Naive thymus-derived CD4-positive, alpha-beta T cell (primary cell): ENCODE measurements at regions not wholly inside any gene's neighbourhood (a gene's known extent, or its start where the extent isn't known, plus 50 kb on each side); places are given as distances from the start of the nearest gene placed in this dataset.

Experiments
- ATAC-seq: fragments of 150-1000 bp; cut with Tn5 transposase; 2 replicates; pipeline ENCODE4 v1.10.0; 2021; ENCODE audit warnings: mild to moderate bottlenecking, moderate library complexity
- CTCF ChIA-PET: fragments of 350-600 bp; sonication (Branson Sonifier 250); formaldehyde crosslinking; loops from one replicate; lab custom pipeline; 2021; ENCODE audit warnings: antibody characterized with exemption; lab: Charles Lee
- POLR2A ChIA-PET: fragments of 350-600 bp; sonication (Branson Sonifier 250); formaldehyde crosslinking; loops from one replicate; lab custom pipeline; 2021; ENCODE audit warnings: antibody characterized with exemption, inconsistent platforms; lab: Charles Lee
- DNase-seq, 9 donors: peaks; one replicate each; pipeline versions ENCODE4 v3.0.0 to v3.0.0-alpha.2; 2020 to 2022; ENCODE audit warnings: mixed read lengths in 1 of 9
- H3K27ac ChIP-seq: one replicate; pipeline ENCODE4 v1.7.0; 2013; ENCODE audit warnings: mild to moderate bottlenecking, low read depth, low read length, moderate library complexity
- H3K27me3 ChIP-seq, 2 donors: one replicate each; pipeline ENCODE4 v1.7.0; 2013; ENCODE audit warnings: low read length in 2 of 2, mild to moderate bottlenecking in 2 of 2, moderate library complexity in 2 of 2; ENCODE audit not compliant: control insufficient read depth in 2 of 2, insufficient read depth in 2 of 2
- H3K36me3 ChIP-seq, 3 experiments: 1 replicate in 2 of 3; 2 replicates in 1 of 3; pipeline ENCODE4 v1.7.0; 2013; ENCODE audit warnings: low read length in 3 of 3, mild to moderate bottlenecking in 3 of 3, moderate library complexity in 1 of 3; ENCODE audit not compliant: insufficient read depth in 3 of 3, control insufficient read depth in 2 of 3
- H3K4me1 ChIP-seq, 2 donors: one replicate each; pipeline ENCODE4 v1.7.0; 2013; ENCODE audit warnings: low read length in 2 of 2, mild to moderate bottlenecking in 2 of 2, moderate library complexity in 1 of 2; ENCODE audit not compliant: control insufficient read depth in 2 of 2, insufficient read depth in 2 of 2
- H3K4me3 ChIP-seq: 2 replicates; pipeline ENCODE4 v1.7.0; 2013; ENCODE audit warnings: mild to moderate bottlenecking, low read length
- H3K9me3 ChIP-seq, 3 experiments: 1 replicate in 2 of 3; 2 replicates in 1 of 3; pipeline ENCODE4 v1.7.0; 2013; ENCODE audit warnings: low read length in 3 of 3; ENCODE audit not compliant: control insufficient read depth in 2 of 3
- H3K27ac Mint-ChIP-seq, 9 donors: one replicate each; pipeline ENCODE4 v1.8.0; 2020 to 2022; ENCODE audit warnings: mixed read lengths in 9 of 9, mild to moderate bottlenecking in 8 of 9, moderate library complexity in 5 of 9, inconsistent platforms in 2 of 9
- H3K27me3 Mint-ChIP-seq, 5 donors: one replicate each; pipeline ENCODE4 v1.8.0; 2021 to 2022; ENCODE audit warnings: mixed read lengths in 5 of 5, mild to moderate bottlenecking in 1 of 5
- H3K36me3 Mint-ChIP-seq, 5 donors: one replicate each; pipeline ENCODE4 v1.8.0; 2020 to 2022; ENCODE audit warnings: mixed read lengths in 5 of 5, mild to moderate bottlenecking in 3 of 5, inconsistent platforms in 1 of 5
- H3K4me1 Mint-ChIP-seq, 7 donors: one replicate each; pipeline ENCODE4 v1.8.0; 2020 to 2022; ENCODE audit warnings: mixed read lengths in 7 of 7, mild to moderate bottlenecking in 3 of 7, inconsistent platforms in 1 of 7
- H3K4me3 Mint-ChIP-seq, 10 donors: one replicate each; pipeline ENCODE4 v1.8.0; 2020 to 2022; ENCODE audit warnings: mild to moderate bottlenecking in 10 of 10, mixed read lengths in 10 of 10, moderate library complexity in 6 of 10, inconsistent platforms in 2 of 10
- H3K9me3 Mint-ChIP-seq, 11 donors: one replicate each; pipeline ENCODE4 v1.8.0; 2020 to 2022; ENCODE audit warnings: mixed read lengths in 11 of 11, mild to moderate bottlenecking in 4 of 11, inconsistent platforms in 1 of 11, moderate library complexity in 1 of 11
- intact Hi-C, 2 donors: fragments of 100-400 bp; cut with micrococcal nuclease; formaldehyde crosslinking; loops; one replicate each; pipeline ENCODE4 v1.15.1; 2023

- Mint-ChIP-seq H3K9me3 (peaks cover 0 to 1% (median 0%) of the 10 kb centered on the region in 11 donors), H3K4me3 (no peak overlapping the region), H3K27ac (no peak overlapping the region), H3K4me1 (no peaks in the 10 kb centered on the region), H3K36me3 (no peaks in the 10 kb centered on the region), H3K27me3 (no peaks in the 10 kb centered on the region)
- ChIA-PET POLR2A (no interaction called here), CTCF (no interaction called here)
- Histone ChIP-seq H3K36me3 (no peaks in the 10 kb centered on the region), H3K9me3 (no peaks in the 10 kb centered on the region), H3K4me1 (no peaks in the 10 kb centered on the region), H3K4me3 (no peak overlapping the region), H3K27me3 (no peaks in the 10 kb centered on the region), H3K27ac (no peak overlapping the region)
- ATAC-seq, result no peak
- intact Hi-C loops, result no loop called here
- no peak for DNase-seq
Observed at GRCh38 chr2:145599756-145600155, 1079.8 kb upstream of the ZEB2 start.

- Mint-ChIP-seq H3K4me3 (no peak overlapping the region), H3K9me3 (peaks cover 0 to under 1% (median 0%) of the 10 kb centered on the region in 11 donors), H3K36me3 (no peaks in the 10 kb centered on the region), H3K4me1 (no peaks in the 10 kb centered on the region), H3K27me3 (no peaks in the 10 kb centered on the region), H3K27ac (no peak overlapping the region)
- intact Hi-C loops, result no loop called here
- ChIA-PET CTCF (no interaction called here), POLR2A (no interaction called here)
- Histone ChIP-seq H3K27ac (no peak overlapping the region), H3K4me3 (no peak overlapping the region), H3K36me3 (no peaks in the 10 kb centered on the region), H3K4me1 (no peaks in the 10 kb centered on the region), H3K27me3 (no peaks in the 10 kb centered on the region), H3K9me3 (no peaks in the 10 kb centered on the region)
- no peak for ATAC-seq
- DNase-seq, result no peak
Observed at GRCh38 chr2:145598434-145598833, 1078.5 kb upstream of the ZEB2 start.

GRCh38 chr2:145597809-145598208, 1077.9 kb upstream of the ZEB2 start:
- POLR2A ChIA-PET, result no interaction called here
- no peak for DNase-seq
- Mint-ChIP-seq H3K36me3 (no peaks in the 10 kb centered on the region), H3K27ac (no peak overlapping the region), H3K4me3 (no peak overlapping the region), H3K4me1 (peaks cover 0 to under 1% (median 0%) of the 10 kb centered on the region in 7 donors), H3K9me3 (no peaks in the 10 kb centered on the region), H3K27me3 (no peaks in the 10 kb centered on the region)
- no peaks in the 10 kb centered on the region for H3K4me1 ChIP-seq
- no peaks in the 10 kb centered on the region for H3K9me3 ChIP-seq
- H3K27me3 ChIP-seq, result no peaks in the 10 kb centered on the region
- intact Hi-C loops, result no loop called here
- CTCF ChIA-PET, result no interaction called here
- no peak overlapping the region for H3K27ac ChIP-seq
- no peak for ATAC-seq
- H3K36me3 ChIP-seq, result no peaks in the 10 kb centered on the region
- no peak overlapping the region for H3K4me3 ChIP-seq

- ChIA-PET CTCF (no interaction called here), POLR2A (no interaction called here)
- H3K27ac Mint-ChIP-seq, result no peak overlapping the region
- no peak for ATAC-seq
- no peaks in the 10 kb centered on the region for H3K9me3 ChIP-seq
- no peaks in the 10 kb centered on the region for H3K36me3 Mint-ChIP-seq
- no peak overlapping the region for H3K4me3 Mint-ChIP-seq
- H3K27me3 ChIP-seq, result no peaks in the 10 kb centered on the region
- H3K4me1 ChIP-seq, result no peaks in the 10 kb centered on the region
- peaks cover 0 to 1% (median 0%) of the 10 kb centered on the region in 7 donors for H3K4me1 Mint-ChIP-seq
- intact Hi-C loops, result no loop called here
- DNase-seq, result no peak
- H3K27me3 Mint-ChIP-seq, result no peaks in the 10 kb centered on the region
- H3K9me3 Mint-ChIP-seq, result no peaks in the 10 kb centered on the region
- H3K27ac ChIP-seq, result no peak overlapping the region
- H3K4me3 ChIP-seq, result no peak overlapping the region
- H3K36me3 ChIP-seq, result no peaks in the 10 kb centered on the region
Observed at GRCh38 chr2:145597006-145597405, 1077.1 kb upstream of the ZEB2 start.

GRCh38 chr2:145596416-145596815, 1076.5 kb upstream of the ZEB2 start:
- Histone ChIP-seq H3K27me3 (no peaks in the 10 kb centered on the region), H3K4me3 (no peak overlapping the region), H3K9me3 (no peaks in the 10 kb centered on the region), H3K27ac (no peak overlapping the region), H3K36me3 (no peaks in the 10 kb centered on the region), H3K4me1 (no peaks in the 10 kb centered on the region)
- ChIA-PET POLR2A (no interaction called here), CTCF (no interaction called here)
- Mint-ChIP-seq H3K27me3 (no peaks in the 10 kb centered on the region), H3K9me3 (no peaks in the 10 kb centered on the region), H3K27ac (no peak overlapping the region), H3K4me3 (no peak overlapping the region), H3K4me1 (peaks cover 0 to 1% (median 0%) of the 10 kb centered on the region in 7 donors), H3K36me3 (no peaks in the 10 kb centered on the region)
- DNase-seq (no peak), ATAC-seq (no peak)
- intact Hi-C loops, result no loop called here

GRCh38 chr2:145595296-145595695, 1075.4 kb upstream of the ZEB2 start:
- peaks cover 0 to 1% (median 0%) of the 10 kb centered on the region in 11 donors for H3K9me3 Mint-ChIP-seq
- CTCF ChIA-PET, result no interaction called here
- H3K27me3 ChIP-seq, result no peaks in the 10 kb centered on the region

GRCh38 chr2:145593991-145594614, 1074.2 kb upstream of the ZEB2 start:
- no peak overlapping the region for H3K27ac ChIP-seq
- no peaks in the 10 kb centered on the region for H3K27me3 ChIP-seq
- H3K4me1 Mint-ChIP-seq, result peaks cover 0 to 1% (median 0%) of the 10 kb centered on the region in 7 donors
- no peaks in the 10 kb centered on the region for H3K36me3 Mint-ChIP-seq
- DNase-seq (no peak), ATAC-seq (peak; percentile 45)
- H3K9me3 ChIP-seq, result no peaks in the 10 kb centered on the region
- no peaks in the 10 kb centered on the region for H3K36me3 ChIP-seq
- no peak overlapping the region for H3K4me3 Mint-ChIP-seq
- intact Hi-C loops, result no loop called here
- no peaks in the 10 kb centered on the region for H3K4me1 ChIP-seq
- no peak overlapping the region for H3K27ac Mint-ChIP-seq
- POLR2A ChIA-PET, result no interaction called here
- H3K9me3 Mint-ChIP-seq, result peaks cover 0 to 1% (median 0%) of the 10 kb centered on the region in 11 donors
- H3K4me3 ChIP-seq, result no peak overlapping the region
- CTCF ChIA-PET, result no interaction called here
- H3K27me3 Mint-ChIP-seq, result no peaks in the 10 kb centered on the region

More at GRCh38 chr2:145595296-145595695, 1075.4 kb upstream of the ZEB2 start:
- H3K4me3 ChIP-seq, result no peak overlapping the region
- Mint-ChIP-seq H3K4me3 (no peak overlapping the region), H3K4me1 (peaks cover 0 to 1% (median 0%) of the 10 kb centered on the region in 7 donors), H3K36me3 (no peaks in the 10 kb centered on the region), H3K27me3 (no peaks in the 10 kb centered on the region), H3K27ac (no peak overlapping the region)
- intact Hi-C loops, result no loop called here
- DNase-seq (no peak), ATAC-seq (no peak)
- no peaks in the 10 kb centered on the region for H3K36me3 ChIP-seq
- no peaks in the 10 kb centered on the region for H3K4me1 ChIP-seq
- H3K27ac ChIP-seq, result no peak overlapping the region
- no peaks in the 10 kb centered on the region for H3K9me3 ChIP-seq
- POLR2A ChIA-PET, result no interaction called here
